ENCODE measurements at regions not wholly inside any gene's neighbourhood (a gene's known extent, or its start where the extent isn't known, plus 50 kb on each side); places are given as distances from the start of the nearest gene placed in this dataset.

DNA sequence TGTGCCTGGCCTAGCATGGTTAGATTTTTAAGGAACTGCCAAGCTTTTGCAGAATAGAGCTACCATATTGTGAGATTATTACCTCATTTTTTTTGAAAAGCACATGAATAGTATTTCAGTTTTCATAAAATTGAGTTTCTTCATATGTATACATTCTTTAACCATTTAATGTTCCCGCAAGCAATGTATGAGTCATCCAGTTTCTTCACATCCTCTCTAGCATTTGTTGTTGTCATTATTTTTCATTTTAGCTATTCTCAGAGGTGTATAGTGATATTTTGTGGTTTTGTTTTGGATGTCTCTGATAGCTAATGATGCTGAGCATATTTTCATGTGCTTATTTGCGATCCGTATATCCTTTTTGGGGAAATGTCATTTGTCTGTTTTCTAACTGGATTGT lies 74.9 kb downstream of the GLUD2 start:
- TF ChIP-seq POLR2A (IDR thresholded peaks at IDR 0.05) = no peak
- TF ChIP-seq, protein P1, sequence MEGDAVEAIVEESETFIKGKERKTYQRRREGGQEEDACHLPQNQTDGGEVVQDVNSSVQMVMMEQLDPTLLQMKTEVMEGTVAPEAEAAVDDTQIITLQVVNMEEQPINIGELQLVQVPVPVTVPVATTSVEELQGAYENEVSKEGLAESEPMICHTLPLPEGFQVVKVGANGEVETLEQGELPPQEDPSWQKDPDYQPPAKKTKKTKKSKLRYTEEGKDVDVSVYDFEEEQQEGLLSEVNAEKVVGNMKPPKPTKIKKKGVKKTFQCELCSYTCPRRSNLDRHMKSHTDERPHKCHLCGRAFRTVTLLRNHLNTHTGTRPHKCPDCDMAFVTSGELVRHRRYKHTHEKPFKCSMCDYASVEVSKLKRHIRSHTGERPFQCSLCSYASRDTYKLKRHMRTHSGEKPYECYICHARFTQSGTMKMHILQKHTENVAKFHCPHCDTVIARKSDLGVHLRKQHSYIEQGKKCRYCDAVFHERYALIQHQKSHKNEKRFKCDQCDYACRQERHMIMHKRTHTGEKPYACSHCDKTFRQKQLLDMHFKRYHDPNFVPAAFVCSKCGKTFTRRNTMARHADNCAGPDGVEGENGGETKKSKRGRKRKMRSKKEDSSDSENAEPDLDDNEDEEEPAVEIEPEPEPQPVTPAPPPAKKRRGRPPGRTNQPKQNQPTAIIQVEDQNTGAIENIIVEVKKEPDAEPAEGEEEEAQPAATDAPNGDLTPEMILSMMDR (IDR thresholded peaks at IDR 0.05) = no peak

Data from thyroid gland (tissue), 4 donors.